ENCODE measurements at regions not wholly inside any gene's neighbourhood (a gene's known extent, or its start where the extent isn't known, plus 50 kb on each side); places are given as distances from the start of the nearest gene placed in this dataset.
"Not testable (repeated sequence)": the region's sequence is repeated elsewhere in the genome, so short reads cannot be mapped to it uniquely, and the experiment has no call there.

DNA sequence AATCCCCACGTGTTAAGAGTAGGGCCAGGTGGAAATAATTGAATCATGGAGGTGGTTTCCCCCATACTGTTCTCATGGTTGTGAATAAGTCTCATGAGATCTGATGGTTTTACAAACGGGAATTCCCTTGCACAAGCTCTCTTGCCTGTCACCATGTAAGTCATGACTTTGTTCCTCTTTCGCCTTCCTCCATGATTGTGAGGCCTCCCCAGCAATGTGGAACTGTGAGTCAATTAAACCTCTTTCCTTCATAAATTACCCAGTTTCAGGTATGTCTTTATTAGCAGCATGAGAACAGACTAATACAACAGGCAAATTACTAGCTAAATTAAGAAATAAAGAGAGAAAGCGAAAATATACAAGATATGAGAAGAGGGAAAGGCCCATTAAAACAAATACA is 1822.6 kb upstream of the PIK3C3 start:
- not testable (repeated sequence) for DNase-seq (ENCODE audit: low read depth)

- no peak for DNase-seq (ENCODE audit: low read depth)
Measured at GRCh38 chr18:40124107-40124506, 1830.9 kb upstream of the PIK3C3 start.

- DNase-seq (ENCODE audit: low read depth) = no peak
Measured at GRCh38 chr18:40120796-40121391, 1834.1 kb upstream of the PIK3C3 start.

GRCh38 chr18:40120356-40120755 is 1834.7 kb upstream of the PIK3C3 start:
- DNase-seq (ENCODE audit: low read depth) = no peak

GRCh38 chr18:40119581-40119980 is 1835.5 kb upstream of the PIK3C3 start:
- DNase-seq (ENCODE audit: low read depth) = not testable (repeated sequence)

- DNase-seq (ENCODE audit: low read depth) = no peak
Measured at GRCh38 chr18:40110455-40110854, 1844.6 kb upstream of the PIK3C3 start.

DNA sequence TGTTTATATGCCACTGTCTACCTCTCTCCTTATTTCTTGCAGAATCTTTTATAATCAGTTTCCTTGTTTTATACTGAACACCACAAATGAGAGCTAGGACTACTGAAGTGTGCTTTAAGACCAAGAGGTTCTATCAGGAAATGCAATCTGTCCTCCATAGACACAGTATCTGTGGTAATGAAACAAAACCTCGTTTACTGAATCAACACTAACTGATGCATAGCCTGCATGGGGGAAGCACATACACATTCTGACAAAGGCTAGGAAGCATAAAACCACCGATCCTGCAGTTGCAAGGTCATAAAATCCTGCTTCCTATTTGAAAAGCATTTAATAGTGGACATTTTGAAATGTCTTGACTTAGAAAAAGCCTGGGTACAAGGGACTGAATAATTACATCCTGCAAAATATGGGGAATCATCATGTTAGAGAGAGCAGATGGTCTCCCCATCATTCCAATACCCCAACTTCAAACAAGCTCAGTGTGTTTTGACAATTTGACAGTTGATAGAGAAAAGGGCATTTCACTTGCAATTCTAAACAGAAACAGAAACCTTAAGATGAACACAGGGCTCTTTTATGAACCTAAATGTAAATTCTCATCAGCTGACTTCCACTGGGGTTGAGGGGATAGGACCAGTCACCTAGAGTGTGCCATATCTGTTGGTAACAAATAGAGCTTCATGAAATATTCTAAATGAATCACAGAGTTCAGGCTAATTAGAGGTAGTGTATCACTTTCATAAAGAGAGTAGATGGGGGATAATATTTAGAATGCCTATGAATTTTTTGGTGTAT is 1845.6 kb upstream of the PIK3C3 start:
- DNase-seq (ENCODE audit: low read depth) = no peak

DNA sequence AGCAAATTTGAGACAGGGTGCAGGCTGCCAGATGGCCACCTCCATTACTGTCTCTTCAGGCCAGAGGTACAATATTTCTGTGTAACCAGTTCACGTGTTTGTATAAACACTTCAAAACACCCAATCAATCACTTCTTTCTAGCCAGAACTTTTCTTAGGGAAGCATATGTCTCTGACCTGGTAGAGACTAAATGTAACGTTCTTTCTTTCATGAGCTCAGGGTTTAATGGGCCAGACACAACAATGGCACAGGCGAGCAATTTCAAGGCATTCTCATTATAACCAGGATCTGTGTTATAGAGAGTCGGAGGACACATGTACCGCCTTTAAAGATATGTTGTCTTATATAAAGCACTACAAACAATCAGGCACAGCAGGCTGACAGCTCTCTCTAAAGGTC is 1846.4 kb upstream of the PIK3C3 start:
- no peak for DNase-seq (ENCODE audit: low read depth)

GRCh38 chr18:40102903-40103302 is 1852.1 kb upstream of the PIK3C3 start:
- DNase-seq (ENCODE audit: low read depth) = no peak

DNA sequence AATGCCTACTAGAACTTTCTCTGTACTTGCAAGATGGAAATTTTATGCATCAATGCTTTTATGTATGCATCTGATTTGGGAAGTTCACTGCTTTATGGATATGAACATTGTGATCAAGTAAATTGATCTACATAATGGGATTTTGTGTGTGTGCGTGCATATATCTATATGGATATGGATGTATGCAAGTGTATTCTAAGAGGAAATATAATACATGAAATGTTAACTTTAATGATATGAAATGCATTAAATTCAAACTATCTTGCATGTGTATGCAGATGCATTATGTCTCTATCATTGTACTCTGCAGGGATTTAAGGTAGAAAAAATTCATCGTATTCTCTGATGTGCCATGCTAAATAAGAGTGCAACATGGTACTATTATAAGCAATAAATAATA is 1855.4 kb upstream of the PIK3C3 start:
- DNase-seq (ENCODE audit: low read depth) = no peak

DNA sequence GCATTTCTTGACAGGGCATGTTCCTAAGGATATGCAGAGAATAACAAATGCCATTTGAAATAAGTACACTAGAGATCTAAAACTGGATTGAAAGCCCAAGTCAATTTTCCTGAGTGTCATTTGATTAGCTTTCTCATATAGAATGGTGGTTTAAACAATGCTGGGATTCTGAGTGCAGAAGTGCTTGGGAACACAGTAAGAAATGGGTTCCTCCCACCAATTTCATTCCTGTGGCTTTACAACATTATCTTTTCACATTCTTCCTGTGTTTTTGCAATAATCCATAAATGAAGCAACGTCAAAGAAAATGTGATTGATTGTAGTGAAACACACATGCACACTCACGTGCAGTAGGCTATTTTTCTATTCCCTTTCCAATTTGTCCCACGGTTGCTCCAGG is 1858.4 kb upstream of the PIK3C3 start:
- no peak for DNase-seq (ENCODE audit: low read depth)

- DNase-seq (ENCODE audit: low read depth) = no peak
Measured at GRCh38 chr18:40094441-40094840, 1860.6 kb upstream of the PIK3C3 start.

- no peak for DNase-seq (ENCODE audit: low read depth)
Measured at GRCh38 chr18:40088130-40088529, 1866.9 kb upstream of the PIK3C3 start.

DNA sequence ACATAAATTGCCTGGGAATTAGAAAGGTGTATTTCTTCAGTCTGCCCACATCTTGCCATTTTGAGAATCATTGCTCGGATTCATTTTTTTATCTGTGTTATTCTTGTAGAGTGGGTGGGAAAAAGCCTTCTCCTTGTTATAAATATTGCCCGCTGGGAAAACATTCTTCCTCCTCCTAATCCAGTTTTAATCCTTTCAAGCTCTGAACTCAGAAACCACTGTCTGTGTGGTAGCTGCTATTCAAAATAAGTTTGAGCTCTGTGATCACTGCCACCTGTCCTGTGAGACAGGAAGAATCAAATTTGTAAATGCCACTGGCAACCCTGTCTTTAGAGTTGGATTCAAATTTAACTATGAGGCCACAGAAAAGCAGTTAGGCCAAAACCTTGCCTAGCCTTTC is 1875.2 kb upstream of the PIK3C3 start:
- no peak for DNase-seq (ENCODE audit: low read depth)

- no peak for DNase-seq (ENCODE audit: low read depth)
Measured at GRCh38 chr18:40075616-40076015, 1879.4 kb upstream of the PIK3C3 start.

GRCh38 chr18:40072761-40073160 is 1882.3 kb upstream of the PIK3C3 start:
- no peak for DNase-seq (ENCODE audit: low read depth)

GRCh38 chr18:40066368-40066767 is 1888.7 kb upstream of the PIK3C3 start:
- no peak for DNase-seq (ENCODE audit: low read depth)

GRCh38 chr18:40063488-40063887 is 1891.5 kb upstream of the PIK3C3 start:
- DNase-seq (ENCODE audit: low read depth) = no peak

GRCh38 chr18:40061086-40061485 is 1893.9 kb upstream of the PIK3C3 start:
- no peak for DNase-seq (ENCODE audit: low read depth)

DNA sequence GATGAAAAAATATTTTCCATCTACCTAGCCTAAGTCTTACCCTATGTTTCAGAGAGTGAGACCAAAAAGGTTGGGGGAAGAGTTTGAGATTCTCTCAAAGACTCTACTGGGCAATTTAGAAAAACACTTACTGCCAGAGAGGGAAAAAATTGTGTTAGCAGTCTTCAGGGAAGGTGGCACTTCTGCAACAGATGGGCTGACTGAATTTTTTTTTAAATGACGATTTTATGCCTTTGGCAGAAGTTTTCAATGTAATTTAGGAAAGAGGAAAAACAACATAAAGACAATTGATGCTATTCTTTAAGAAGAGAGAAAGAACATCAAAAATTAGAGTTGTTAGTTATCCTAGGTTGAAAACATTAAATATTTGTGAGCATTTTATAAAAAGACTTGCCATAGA is 1894.5 kb upstream of the PIK3C3 start:
- no peak for DNase-seq (ENCODE audit: low read depth)

DNA sequence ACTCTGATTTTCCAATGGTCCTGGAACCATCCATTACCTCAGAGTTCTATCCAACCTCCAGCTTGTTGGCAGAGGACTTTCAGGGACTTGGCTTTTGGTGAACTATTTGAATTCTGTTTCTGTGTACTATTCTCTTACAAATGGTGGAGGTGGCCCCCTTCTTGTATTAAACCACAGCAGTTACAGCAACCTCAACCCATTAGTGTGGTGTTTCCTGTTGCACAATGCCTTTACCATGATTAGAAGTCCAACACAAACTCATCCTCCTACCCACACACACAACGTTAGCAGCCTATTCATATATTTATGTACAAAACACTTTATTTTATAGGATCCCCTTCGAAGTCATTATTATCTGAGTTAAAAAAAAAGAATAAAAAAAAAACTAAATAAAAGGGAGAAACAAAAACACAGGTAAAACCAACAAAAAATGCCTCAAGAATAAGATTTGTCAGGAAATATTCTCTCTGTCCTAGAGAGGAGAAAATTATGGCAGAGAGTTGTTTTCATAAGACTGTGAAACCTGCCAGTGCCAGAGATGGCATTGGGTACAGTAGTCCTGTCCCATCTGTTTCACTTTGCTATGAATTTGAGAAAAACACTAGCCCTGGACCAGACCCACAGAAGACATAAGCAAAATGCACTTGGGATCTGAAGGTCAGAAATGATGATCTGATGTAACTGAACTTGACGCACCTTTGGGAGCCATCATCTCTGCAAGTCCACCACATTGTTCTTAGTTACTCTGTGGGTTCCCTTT is 1896.0 kb upstream of the PIK3C3 start:
- DNase-seq (ENCODE audit: low read depth) = no peak

- DNase-seq (ENCODE audit: low read depth) = no peak
Measured at GRCh38 chr18:40056079-40056692, 1898.8 kb upstream of the PIK3C3 start.

- no peak for DNase-seq (ENCODE audit: low read depth)
Measured at GRCh38 chr18:40055262-40055661, 1899.8 kb upstream of the PIK3C3 start.

All from T-helper 22 cell (primary cell).